K562 (cell line): ENCODE measurements at regions not wholly inside any gene's neighbourhood (a gene's known extent, or its start where the extent isn't known, plus 50 kb on each side); places are given as distances from the start of the nearest gene placed in this dataset.

Source experiments
- ATAC-seq: fragments of 200-7000 bp; cut with Tn5 transposase; 3 replicates; pipeline ENCODE4 v1.9.1; 2020; ENCODE audit warnings: moderate library complexity
- BruUV-seq: library from RNA; stranded (reverse); fragments of 400-500 nt; replicated peaks from 2 replicates; lab custom pipeline; 2021; lab: Mats Ljungman, UMichigan
- CTCF ChIA-PET: fragments of 300-600 bp; formaldehyde crosslinking; extraction: SDS; loops from one replicate; lab custom pipeline; 2021; ENCODE audit warnings: low intra/inter-chr PET ratio; lab: Yijun Ruan, JAX
- POLR2A ChIA-PET: fragments of 300-600, 350-650 bp; sonication (Branson Sonifier 250); formaldehyde crosslinking; extraction: SDS; loops from one replicate; lab custom pipeline; 2021; ENCODE audit warnings: antibody characterized with exemption, inconsistent platforms; lab: Yijun Ruan, JAX
- DNase-seq, 4 experiments: peaks; one replicate each; pipeline versions ENCODE4 v3.0.0 to v3.0.0-alpha.2; 2011 to 2018; ENCODE audit warnings: low spot score in 3 of 4, mixed read lengths in 3 of 4; ENCODE audit errors: extremely low read depth in 1 of 4
- FAIRE-seq: peaks from 2 replicates; lab custom pipeline; 2011; peaks lifted over from hg19 to GRCh38; lab: Jason Lieb, UNC
- H2AFZ ChIP-seq: 2 replicates; pipeline ENCODE4 v1.6.0; 2011; ENCODE audit warnings: low read depth, low read length, control low read depth, inconsistent platforms
- H3K27ac ChIP-seq: fragments of 200-600 bp; 3 replicates; pipeline ENCODE4 v1.8.0; 2011; ENCODE audit warnings: low read depth, mild to moderate bottlenecking, control low read depth, inconsistent platforms, low read length, moderate library complexity, mixed read lengths; ENCODE audit errors: extremely low read depth
- H3K27me3 ChIP-seq, 2 experiments: fragments of 300-600 bp in 1 of 2; 2 replicates in 1 of 2; 3 replicates in 1 of 2; pipeline versions ENCODE4 v1.6.0 to v1.8.0; 2011; ENCODE audit warnings: inconsistent platforms in 2 of 2, low read length in 2 of 2, mild to moderate bottlenecking in 1 of 2, mixed read lengths in 1 of 2, moderate library complexity in 1 of 2; ENCODE audit not compliant: control insufficient read depth in 2 of 2, insufficient read depth in 2 of 2
- H3K36me3 ChIP-seq: fragments of 300-600 bp; 3 replicates; pipeline ENCODE4 v1.8.0; 2011; ENCODE audit warnings: mild to moderate bottlenecking, low read length, inconsistent platforms; ENCODE audit not compliant: control insufficient read depth, insufficient read depth
- H3K4me1 ChIP-seq, 2 experiments: fragments of 200-600 bp in 1 of 2; replicated peaks in 1 of 2; 2 replicates in 1 of 2; 3 replicates in 1 of 2; pipeline versions ENCODE4 v1.5.1 to v1.8.0; 2011; ENCODE audit warnings: inconsistent platforms in 2 of 2, low read length in 2 of 2, mild to moderate bottlenecking in 1 of 2, mixed read lengths in 1 of 2, moderate library complexity in 1 of 2; ENCODE audit not compliant: control insufficient read depth in 2 of 2, insufficient read depth in 2 of 2
- H3K4me2 ChIP-seq: 2 replicates; pipeline ENCODE4 v1.6.1; 2011; ENCODE audit warnings: low read length, control low read depth, inconsistent platforms, mixed read lengths; ENCODE audit not compliant: insufficient read depth
- H3K4me3 ChIP-seq: fragments of 200-600 bp; sonication (generic), shearing (Covaris generic); 2 replicates; pipeline ENCODE4 v1.5.1; 2016; ENCODE audit warnings: control low read depth, inconsistent platforms
- H3K79me2 ChIP-seq: fragments of 200-600 bp; 3 replicates; pipeline ENCODE4 v1.8.0; 2011; ENCODE audit warnings: low read length, inconsistent platforms; ENCODE audit not compliant: control insufficient read depth, insufficient read depth
- H3K9ac ChIP-seq, 2 experiments: 2 replicates each; pipeline versions ENCODE4 v1.6.0 to v1.6.1; 2011; ENCODE audit warnings: low read depth in 2 of 2, low read length in 2 of 2, control low read depth in 1 of 2, inconsistent platforms in 1 of 2, mild to moderate bottlenecking in 1 of 2, mixed read lengths in 1 of 2; ENCODE audit not compliant: insufficient read depth in 1 of 2
- H3K9me1 ChIP-seq: one replicate; pipeline ENCODE4 v1.6.0; 2011; ENCODE audit warnings: inconsistent platforms, mild to moderate bottlenecking, low read length, moderate library complexity; ENCODE audit not compliant: control insufficient read depth, insufficient read depth
- H3K9me3 ChIP-seq: replicated peaks from 2 replicates; pipeline ENCODE4 v1.5.1; 2011; ENCODE audit warnings: low read depth, low read length, inconsistent platforms; ENCODE audit not compliant: control insufficient read depth, insufficient read depth
- H4K20me1 ChIP-seq: replicated peaks from 2 replicates; pipeline ENCODE4 v1.6.1; 2011; ENCODE audit warnings: low read length, inconsistent platforms, mixed read lengths; ENCODE audit not compliant: control insufficient read depth, insufficient read depth
- CBX3 ChIP-seq, 2 experiments: IDR thresholded peaks; 1 replicate in 1 of 2; 2 replicates in 1 of 2; pipeline ENCODE4 v1.6.1; 2012; ENCODE audit warnings: inconsistent platforms in 2 of 2, low read length in 2 of 2, borderline replicate concordance in 1 of 2, control low read depth in 1 of 2
- EHMT2 ChIP-seq: fragments of 450-650 bp; IDR thresholded peaks from 2 replicates; pipeline ENCODE4 v1.6.1; 2018; ENCODE audit warnings: antibody characterized with exemption
- FOXJ2 ChIP-seq: fragments of 200-800 bp; sonication (Bioruptor generic); IDR thresholded peaks from 2 replicates; pipeline ENCODE4 v1.6.1; 2016; ENCODE audit warnings: missing genetic modification characterization, missing compliant biosample characterization
- HDAC8 ChIP-seq: fragments of 450-650 bp; IDR thresholded peaks from 2 replicates; pipeline ENCODE4 v1.6.1; 2016; ENCODE audit warnings: mild to moderate bottlenecking, missing genetic modification characterization, moderate library complexity, missing compliant biosample characterization
- NFIC ChIP-seq: fragments of 450-650 bp; IDR thresholded peaks from 2 replicates; pipeline ENCODE4 v1.6.1; 2017; ENCODE audit warnings: mild to moderate bottlenecking, inconsistent platforms
- TAF15 ChIP-seq: fragments of 200-400 bp; formaldehyde crosslinking; IDR thresholded peaks from 2 replicates; pipeline ENCODE4 v1.6.1; 2017; ENCODE audit warnings: mild to moderate bottlenecking, low read depth, low read length, moderate library complexity
- ZNF175 ChIP-seq: fragments of 200-800 bp; sonication (Bioruptor generic); IDR thresholded peaks from 2 replicates; pipeline ENCODE4 v1.6.1; 2016; ENCODE audit warnings: low read depth, mild to moderate bottlenecking, missing genetic modification characterization, missing compliant biosample characterization
- ZNF766 ChIP-seq: fragments of 200-800 bp; sonication (Bioruptor generic); conservative IDR thresholded peaks from 2 replicates; pipeline ENCODE4 v1.6.1; 2016; ENCODE audit warnings: missing genetic modification characterization, missing compliant biosample characterization
- WGBS: fragments of 100-300 bp; shearing (Covaris generic); methylation state at CpG from one replicate; pipeline ENCODE4 v1.1.6; 2016; ENCODE audit warnings: low coverage, mixed read lengths; ENCODE audit not compliant: insufficient coverage; ENCODE audit errors: missing lambda C conversion rate; 5-methylcytosine and 5-hydroxymethylcytosine counted together
- in situ Hi-C: fragments of 300-500 bp; cut with MboI; formaldehyde crosslinking; loops from 4 replicates; pipeline ENCODE4 v1.15.0; 2018; ENCODE audit warnings: inconsistent platforms, mixed read lengths
- intact Hi-C: fragments of 100-400 bp; cut with micrococcal nuclease; formaldehyde crosslinking; loops from 2 replicates; pipeline ENCODE4 v1.14.2; 2022

DNA sequence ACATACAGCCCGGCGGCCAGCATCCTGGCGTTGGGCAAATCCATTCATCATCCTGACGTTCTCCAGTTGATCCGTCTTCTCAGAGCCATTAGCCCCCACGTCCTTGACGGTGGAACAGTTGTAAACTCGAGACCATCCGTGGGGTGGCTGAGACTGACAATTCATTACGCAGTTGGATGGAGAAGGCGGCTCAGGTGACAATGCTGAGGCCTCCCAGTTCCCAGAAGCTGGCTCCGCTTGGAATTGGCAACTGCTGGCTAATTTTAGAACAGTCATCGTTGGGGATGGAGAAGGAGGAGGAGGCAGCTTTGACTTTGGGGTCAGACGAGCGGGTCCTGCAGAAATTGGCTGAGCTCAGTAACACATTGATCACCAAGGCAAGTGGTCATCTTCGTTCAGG is 186.5 kb downstream of the PHETA1 start:
- TF ChIP-seq HDAC8 (tag) (no peak), EHMT2 (no peak), ZNF766 (no peak), TAF15 (no peak), FOXJ2 (tag) (no peak)
- under 1% methylated on average over 16 of the region's 16 CpGs for WGBS
- ATAC-seq (no peak), FAIRE-seq (no peak), DNase-seq (no peak)
- no TSS peak for BruUV-seq
- Histone ChIP-seq H3K36me3 (no peaks in the 10 kb centered on the region), H3K27me3 (peaks cover 8 to 46% of the 10 kb centered on the region in 2 experiments; a peak in 3 of 5 replicates), H3K79me2 (no peaks in the 10 kb centered on the region), H3K4me3 (no peak overlapping the region), H2AFZ (no peak overlapping the region), H3K4me2 (no peak overlapping the region), H3K9ac (no peak overlapping the region), H4K20me1 (peaks cover 3% of the 10 kb centered on the region; the same call in 1 of the 2 replicates), H3K9me1 (no peaks in the 10 kb centered on the region), H3K9me3 (no peaks in the 10 kb centered on the region), H3K4me1 (peaks cover 5 to 12% of the 10 kb centered on the region in 2 experiments; a peak in 4 of 5 replicates), H3K27ac (no peak overlapping the region)
- intact Hi-C loops = loop anchor here (10.0 kb wide), 1 partner anchor 158 kb away; no protein-coding TSS in a partner anchor
- in situ Hi-C loops = no loop called here
- ChIA-PET POLR2A (interaction anchor here (0.9 kb wide), 1 partner anchor 8 kb away, joined by 3 read pairs; no protein-coding TSS in a partner anchor), CTCF (no interaction called here)

DNA sequence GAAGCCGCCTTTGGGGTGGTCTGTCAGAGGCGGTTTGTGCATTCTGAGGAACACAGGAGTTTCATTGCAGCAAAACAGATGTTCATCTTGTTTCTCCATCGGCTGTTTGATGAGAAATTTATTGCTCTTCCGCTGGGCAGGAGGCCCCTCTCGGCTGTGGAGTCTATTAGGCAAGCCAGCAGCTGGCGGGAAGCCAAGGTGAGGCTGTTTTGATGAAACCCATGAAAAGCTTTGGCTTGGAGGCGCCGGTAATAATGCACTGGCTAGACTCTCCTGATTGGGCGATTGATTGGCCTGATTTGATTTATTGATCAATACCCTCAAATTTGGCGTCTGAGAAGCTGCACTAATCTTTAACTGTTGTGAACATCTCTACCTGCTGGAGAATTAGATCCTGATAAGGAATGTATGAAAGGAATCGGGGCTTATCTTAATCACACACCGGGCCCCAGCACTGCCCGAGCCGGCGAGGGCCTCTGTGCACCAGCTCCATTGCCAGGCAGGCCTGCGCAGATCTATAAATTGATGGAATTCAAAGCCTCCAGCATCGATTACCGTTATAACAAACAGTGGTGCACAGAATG is 187.7 kb downstream of the PHETA1 start:
- whole genome bisulfite sequencing = 6% methylated on average over 18 of the region's 18 CpGs
- Histone ChIP-seq H3K4me2 (no peak overlapping the region), H4K20me1 (peaks cover 3% of the 10 kb centered on the region; the same call in 1 of the 2 replicates), H3K27ac (no peak overlapping the region), H3K9me3 (no peaks in the 10 kb centered on the region), H3K4me3 (no peak overlapping the region), H3K9ac (no peak overlapping the region), H3K79me2 (no peaks in the 10 kb centered on the region), H2AFZ (no peak overlapping the region), H3K4me1 (peaks cover 5 to 9% of the 10 kb centered on the region in 2 experiments; a peak in 4 of 5 replicates), H3K27me3 (peaks cover 8 to 46% of the 10 kb centered on the region in 2 experiments; a peak in 3 of 5 replicates), H3K9me1 (no peaks in the 10 kb centered on the region), H3K36me3 (no peaks in the 10 kb centered on the region)
- POLR2A ChIA-PET = interaction anchor here (0.8 kb wide), 1 partner anchor 14 kb away, joined by 3 read pairs; no protein-coding TSS in a partner anchor
- intact Hi-C loops (loop anchor here (10.0 kb wide), 1 partner anchor 156 kb away; no protein-coding TSS in a partner anchor), in situ Hi-C loops (no loop called here)
- DNase-seq = peak in 1 of 4 experiments; percentile 8
- no peak for FAIRE-seq
- no TSS peak for BruUV-seq
- peak; percentile 56 for TF ChIP-seq NFIC
- TF ChIP-seq ZNF175 (CRISPR knock-in tag) = no peak
- TF ChIP-seq CBX3 (IDR thresholded peaks at IDR 0.05; ENCODE audit: borderline replicate concordance in 1 of 2, low read length in 2 of 2) = no peak
- CTCF ChIA-PET = no interaction called here
- ATAC-seq = no peak
